GM19324 (cell line): ENCODE measurements at regions not wholly inside any gene's neighbourhood (a gene's known extent, or its start where the extent isn't known, plus 50 kb on each side); places are given as distances from the start of the nearest gene placed in this dataset.
"Not testable (repeated sequence)": the region's sequence is repeated elsewhere in the genome, so short reads cannot be mapped to it uniquely, and the experiment has no call there.

Source experiments
- ATAC-seq: cut with Tn5 transposase; IDR thresholded peaks from one replicate; pipeline ENCODE4 v1.9.1; 2021; ENCODE audit warnings: mild to moderate bottlenecking, moderate library complexity; ENCODE audit not compliant: unreplicated experiment, low FRiP score

DNA sequence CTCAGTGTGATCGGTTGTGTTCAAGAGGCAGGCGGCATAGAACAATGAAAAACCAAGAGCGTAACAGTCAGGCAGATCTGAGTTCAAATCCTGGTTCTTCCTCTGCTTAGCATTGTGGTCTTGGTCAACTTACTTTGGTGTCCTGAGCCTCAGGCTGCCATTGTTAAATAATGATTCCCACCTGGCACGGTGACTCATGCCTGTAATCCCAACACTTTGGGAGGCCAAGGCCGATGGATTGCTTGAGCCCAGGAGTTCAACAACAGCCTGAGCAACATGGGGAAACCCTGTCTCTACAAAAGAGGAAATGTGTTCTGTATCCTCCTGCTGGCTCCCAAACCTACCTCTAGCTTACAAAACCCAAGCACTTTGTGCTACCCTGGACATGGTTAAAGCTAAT, 129.0 kb upstream of the STX18 start:
- ATAC-seq: no peak

DNA sequence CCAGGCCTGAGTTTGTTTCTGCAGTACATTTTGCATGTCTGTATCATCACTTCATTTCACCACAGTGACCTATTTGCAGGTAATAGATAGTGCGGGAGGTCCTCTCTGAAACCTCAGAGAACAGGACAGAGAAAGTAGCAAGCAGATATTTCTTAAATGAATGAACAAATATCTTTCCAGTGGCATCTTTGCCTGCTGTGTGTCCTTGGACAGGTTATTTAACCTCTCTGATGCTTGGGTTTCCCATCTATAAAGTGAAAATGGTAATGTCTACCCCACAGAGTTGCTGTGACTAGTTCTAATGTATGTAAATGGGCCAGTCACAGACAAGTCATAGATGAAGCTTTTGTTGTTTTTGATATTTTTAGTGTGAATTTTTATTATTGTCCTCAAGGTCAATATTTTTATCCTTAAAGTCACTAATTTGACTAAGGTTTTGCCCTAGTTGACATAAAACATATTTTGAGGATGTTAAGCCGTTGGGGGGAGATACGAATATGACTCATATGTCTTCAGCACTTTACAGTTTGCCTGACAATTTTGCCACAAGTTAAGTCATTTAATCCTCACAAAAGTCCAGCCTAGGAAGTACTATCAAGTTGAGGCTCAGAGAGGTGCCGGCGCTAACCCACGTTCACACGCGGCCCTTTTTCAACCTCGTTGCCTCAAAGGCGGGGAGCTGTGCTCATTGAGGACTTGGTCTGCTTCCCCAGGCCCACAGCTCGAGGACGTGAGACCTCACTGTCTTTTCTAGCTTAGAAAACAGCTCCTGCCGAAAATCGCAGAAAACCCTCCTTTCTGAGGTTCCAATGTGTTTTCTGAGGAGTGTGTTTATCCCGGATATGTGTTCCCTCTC, 126.7 kb upstream of the STX18 start:
- no peak for ATAC-seq

DNA sequence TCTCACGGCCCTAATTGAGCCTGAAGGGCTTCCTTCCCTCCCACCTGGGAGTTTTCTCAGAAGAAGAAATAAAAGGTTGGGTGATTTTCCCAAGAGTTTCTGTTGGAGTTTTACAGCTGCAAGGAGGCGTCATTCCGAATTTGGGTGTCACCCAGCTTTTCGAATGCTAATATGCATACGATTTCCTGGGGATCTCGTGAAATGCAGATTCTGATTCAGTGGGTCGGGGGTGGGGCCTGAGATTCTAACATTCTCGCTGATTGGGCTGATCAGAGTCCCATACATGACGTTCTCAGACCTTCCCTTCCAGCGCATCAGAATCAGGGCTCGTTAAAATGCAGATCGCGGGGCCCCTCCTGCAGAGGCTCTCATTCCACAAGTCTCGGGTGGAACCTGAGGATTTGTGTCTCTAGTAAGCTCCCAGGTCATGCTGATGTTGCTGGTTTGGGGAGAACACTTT, 125.8 kb upstream of the STX18 start:
- no peak for ATAC-seq

DNA sequence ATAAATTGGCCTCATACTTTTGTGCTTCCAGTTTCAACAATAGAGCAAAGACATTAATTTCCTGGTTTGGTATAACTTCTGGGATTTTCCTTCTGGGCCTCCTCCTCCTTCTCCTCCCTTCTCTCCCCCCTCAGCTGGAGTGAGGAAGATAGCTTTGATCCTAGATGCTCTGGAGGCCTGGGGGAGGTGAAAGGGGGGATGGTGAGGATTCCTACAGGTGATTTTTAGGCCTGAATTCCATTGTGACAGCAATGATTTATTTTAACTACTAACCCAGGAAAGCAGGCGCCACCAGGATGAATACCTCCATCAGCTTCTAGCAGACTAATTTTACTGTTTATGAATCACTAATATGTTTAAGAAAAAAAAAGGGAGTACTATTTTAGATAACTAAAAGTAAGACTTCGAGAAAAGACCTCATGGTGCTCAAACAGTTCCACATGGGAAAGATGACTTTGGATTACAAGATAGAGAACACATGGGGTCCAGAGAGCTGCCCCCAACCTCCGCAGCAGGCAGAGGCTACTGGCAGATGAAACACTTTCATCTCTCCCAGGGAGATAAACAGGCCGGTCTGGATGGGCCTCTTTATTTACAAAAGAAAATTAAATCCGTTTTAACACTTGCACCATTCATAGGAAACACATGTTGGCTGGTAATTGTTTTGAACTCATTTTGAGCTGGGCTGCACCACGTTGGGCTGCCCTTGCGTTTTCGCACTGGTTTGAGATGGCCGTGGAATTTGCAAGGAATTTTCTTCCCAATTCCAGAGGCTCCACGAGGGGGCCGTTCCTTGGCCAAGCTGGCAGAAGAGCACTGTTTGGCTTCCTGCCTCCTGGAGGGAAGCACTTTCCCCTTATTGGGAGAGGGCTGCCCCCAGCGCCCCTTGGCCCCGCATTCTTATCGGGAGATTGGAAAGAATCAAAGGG, 125.1 kb upstream of the STX18 start:
- ATAC-seq: no peak

DNA sequence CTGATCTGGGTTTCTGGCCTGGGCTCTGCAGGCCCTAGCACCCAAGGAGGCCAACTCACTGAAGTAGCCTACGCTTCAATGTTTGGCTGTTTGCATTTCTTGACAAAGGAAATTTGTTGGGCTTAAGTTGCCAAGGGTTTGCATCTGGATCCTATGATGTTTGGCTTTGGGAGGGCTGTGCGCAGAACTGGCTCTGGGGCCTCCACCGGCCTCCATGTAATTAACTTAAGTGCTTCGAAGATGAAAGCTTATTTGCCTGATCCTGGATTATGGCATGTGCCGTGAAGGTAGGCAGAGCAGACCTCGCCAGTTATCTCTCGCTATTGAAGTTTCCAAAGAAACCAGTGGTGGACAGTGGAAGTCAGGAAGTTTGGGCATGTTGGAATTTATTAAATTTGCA, 124.3 kb upstream of the STX18 start:
- ATAC-seq: no peak

DNA sequence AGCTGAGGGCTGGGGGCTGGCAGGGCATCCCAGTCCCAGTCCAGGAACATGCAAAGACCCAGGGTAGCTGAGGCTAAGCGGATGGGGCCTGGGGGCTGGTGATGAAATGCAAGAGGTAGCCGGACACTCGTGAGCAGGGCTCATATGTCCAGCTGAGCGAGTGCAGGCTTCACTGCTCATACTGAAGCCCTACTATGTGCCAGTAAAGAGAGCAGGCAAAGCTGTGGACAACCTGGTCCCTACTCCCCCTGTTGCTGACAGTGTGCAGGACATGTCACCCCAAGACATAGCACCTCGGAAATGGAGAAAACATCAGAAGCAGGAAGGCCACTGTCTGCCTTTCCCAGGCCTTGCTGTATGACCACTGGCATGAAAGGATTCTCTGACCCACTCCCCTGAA, 122.4 kb upstream of the STX18 start:
- ATAC-seq: no peak

DNA sequence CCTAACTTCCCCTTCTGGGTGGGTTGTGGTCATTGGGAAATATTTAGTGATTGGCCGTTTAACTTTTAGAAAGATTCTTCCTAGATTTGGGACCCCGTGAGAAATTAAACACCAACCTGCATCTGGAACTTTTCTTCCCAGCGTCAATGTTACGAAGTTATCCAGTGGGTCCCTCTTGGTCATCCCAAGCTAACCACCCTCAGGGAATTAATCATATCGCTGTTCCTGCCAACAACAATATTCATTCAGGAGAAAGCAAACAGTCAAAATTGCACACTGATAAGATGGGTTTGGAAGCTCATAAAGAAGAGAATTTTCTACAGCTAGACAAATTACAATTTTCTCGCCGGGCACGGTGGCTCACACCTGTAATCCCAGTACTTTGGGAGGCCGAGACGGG, 121.2 kb upstream of the STX18 start:
- ATAC-seq: no peak

DNA sequence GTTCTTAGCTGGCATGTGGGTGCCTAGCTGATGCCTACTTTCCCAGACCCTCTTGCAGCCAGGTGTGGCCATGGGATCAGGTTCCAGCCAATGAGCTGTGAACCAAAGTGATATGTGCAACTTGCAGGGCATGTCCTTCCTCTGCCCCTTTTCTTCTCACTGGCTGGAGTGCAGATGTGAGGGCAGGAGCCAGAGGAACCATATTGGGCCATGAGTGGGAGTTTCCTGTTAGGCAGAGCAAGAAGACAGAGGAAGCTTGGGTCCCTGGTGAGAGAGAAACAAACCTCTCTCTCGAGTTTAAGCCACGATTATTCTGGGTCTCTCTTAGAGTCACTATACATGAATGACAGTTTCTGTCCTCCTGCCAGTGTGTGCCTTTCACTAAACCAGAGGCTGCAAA, 120.4 kb upstream of the STX18 start:
- no peak for ATAC-seq

DNA sequence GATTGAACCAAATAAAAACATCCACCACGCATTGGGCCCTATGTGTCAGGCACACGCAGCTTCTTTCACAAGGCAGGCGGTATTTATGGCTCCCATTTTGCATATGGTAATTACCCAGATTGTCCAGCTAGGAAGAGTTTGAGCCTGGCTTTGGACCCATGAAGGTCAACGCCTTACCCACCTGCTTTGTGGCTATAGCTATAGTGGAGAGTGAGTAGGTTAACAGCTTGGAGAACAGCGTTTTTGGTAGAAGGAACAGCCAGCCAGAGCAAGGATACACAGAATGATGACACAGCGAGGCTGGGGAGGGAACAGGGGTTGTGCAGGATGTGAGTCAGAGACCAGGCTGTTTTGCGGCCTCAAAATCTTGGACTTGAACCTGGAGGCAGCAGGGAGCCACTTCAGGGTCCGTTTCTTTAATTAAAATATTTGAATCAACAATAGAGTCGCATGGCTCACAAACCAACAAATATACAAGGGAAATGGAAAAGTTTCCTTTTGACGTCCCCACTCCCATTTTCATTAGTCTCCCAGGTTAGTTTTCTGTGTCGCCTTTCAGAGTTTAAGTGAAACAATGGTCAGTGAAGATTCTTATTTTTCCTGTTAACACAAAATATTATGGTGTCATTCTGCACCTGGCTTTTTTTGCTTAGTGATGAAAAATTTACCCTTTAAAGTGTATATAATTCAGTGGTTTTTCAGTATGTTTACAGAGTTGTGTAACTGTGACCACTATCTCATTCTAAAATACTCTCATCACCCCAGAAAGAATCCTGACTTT, 118.2 kb upstream of the STX18 start:
- no peak for ATAC-seq

DNA sequence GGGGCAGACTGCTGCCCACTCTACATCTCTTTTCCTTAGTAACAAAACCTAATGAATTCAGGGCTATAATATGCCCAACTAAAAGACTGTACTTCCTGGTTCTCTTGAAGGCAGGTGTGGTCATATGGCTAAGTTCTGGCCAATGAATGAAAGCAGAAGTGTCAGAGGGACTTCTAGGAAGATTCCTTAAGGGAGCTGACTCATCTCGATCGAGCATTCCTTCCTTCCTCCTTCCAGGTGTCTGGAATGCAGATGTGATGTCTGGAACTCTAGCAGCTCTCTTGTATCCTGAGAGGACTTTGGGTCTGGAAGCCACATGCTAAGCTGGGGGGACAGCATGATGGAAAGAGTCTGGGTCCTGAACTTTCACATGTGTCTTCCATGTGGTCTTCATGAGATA, 116.2 kb upstream of the STX18 start:
- ATAC-seq: no peak

DNA sequence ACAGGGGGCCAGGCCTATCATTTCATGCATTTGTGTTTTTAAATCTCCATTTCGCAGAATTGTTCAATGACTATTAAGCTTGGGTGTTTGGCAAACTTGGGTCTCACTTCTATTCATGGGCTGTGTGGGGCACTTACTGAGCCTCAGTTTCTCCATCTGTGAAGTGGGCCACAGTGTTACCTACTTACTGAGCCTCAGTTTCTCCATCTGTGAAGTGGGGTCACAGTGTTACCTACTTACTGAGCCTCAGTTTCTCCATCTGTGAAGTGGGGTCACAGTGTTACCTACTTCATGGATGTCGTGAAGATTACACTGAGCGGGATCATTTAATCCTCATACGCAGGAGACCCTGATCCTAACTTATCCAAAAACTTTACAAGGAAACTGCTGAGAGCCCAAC, 115.1 kb upstream of the STX18 start:
- ATAC-seq: no peak

DNA sequence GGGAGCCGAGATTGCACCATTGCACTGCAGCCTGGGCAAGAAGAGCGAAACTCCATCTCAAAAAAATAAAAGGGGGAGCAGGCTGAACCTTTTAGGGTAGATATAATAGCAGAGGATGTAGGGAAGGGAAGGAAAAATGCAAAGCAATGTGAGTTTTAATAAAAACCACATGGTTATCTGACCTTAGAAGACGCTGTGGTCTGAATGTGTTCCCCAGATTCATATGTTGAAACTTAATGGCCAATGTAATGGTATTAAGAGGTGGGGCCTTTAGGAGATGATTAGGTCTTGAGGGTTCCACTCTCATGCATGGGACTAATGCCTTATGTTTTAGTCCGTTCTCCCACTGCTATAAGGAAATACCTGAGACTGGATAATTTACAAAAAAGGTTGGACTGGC, 114.1 kb upstream of the STX18 start:
- ATAC-seq: no peak

DNA sequence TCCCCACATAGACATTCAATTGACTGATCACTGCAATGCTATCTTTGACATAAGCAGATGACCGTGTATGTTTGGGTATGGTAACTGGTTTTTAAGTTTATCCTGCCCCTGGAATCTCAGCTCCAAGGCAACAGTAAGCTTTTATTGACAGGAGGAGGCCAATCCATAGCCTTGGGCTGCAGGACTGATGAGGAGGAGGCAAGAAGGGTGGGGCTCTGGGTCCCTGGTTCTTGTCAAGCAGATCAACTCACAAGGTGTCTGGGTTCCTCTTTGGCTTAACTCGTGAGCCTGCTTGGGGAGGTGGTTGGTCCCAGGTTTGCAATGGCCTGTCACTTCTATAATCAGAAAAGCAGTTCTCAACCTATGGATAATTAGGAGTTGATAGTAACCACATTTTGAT, 113.2 kb upstream of the STX18 start:
- ATAC-seq: no peak

DNA sequence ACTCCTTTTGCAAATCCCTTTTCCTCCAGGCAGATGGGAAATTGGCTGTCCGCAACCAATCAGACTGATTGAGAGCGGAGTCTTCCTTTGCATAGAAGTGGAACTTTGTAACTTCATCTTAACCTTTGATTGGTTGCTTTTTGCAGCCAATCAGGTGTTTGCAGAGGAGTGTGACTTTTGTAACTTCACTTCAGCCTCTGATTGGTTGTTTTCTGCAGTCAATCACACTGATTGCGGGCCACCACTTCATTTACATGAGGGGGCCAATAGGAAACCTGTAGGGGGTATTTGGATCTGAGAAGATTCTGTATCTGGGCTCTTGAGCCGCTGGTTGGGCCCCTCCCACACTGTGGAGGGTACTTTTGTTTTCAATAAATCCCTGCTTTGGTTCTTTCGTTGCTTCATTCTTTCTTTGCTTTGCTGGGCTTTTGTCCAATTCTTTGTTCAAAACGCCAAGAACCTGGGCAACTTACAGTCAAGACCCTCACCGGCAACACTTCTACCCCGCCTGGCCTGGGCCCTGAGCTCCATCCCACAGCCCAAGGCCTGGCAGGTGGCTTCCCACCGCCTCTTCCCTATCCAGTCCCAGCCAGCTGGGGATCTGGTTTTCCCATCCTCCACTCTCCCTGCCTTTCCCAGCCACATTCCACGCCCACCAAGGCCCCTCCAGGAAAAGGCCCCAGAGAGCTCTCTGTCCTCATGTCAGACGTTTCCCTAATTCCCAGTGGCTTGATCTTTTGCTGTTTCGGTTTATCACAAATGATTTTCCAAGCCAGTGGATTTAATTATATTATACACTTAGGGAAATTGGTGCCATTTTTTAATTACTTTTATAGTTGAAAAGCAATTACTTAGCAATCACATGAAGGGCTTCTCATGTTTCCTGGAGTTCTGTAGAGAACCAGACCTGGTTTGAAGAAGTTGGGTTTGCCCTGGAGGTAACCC, 110.2 kb upstream of the STX18 start:
- ATAC-seq: no peak

DNA sequence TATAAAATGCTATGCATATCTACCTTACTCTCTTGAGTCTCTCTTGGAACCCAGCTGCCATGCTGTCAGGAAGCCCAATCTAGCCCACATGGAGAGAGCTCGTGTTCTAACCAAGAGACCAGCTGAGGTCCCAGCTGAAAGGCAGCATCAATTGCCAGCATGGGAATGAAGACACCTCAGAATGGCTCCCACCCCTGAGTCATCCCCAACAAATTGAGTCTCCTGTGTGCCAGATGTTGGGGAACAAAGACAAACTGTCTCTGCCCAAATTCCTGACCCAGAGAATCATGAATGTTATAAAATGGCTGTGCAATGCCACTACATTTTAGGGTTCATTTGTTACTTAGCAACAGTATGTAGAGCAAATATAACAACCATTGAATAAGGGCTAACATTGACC, 105.2 kb upstream of the STX18 start:
- no peak for ATAC-seq

DNA sequence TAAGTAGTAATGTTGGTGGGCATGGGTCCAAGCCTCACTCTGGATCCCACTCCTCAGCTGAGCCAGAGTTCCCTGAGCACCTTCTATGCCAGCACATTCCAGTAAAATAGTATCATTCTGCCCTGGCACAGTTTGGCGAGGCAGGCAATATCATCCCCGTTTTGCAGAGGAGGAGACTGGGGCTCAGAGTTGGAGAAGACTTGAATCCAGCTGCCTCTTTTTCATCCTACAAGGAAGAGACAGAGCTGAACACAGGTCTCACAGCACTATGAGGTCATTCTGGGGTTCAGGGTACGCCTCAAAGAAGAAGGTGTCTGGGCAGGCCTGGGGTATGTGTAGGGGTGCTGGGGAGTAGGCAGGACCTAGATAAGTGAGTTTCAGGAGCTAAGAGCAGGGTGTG, 103.9 kb upstream of the STX18 start:
- no peak for ATAC-seq

DNA sequence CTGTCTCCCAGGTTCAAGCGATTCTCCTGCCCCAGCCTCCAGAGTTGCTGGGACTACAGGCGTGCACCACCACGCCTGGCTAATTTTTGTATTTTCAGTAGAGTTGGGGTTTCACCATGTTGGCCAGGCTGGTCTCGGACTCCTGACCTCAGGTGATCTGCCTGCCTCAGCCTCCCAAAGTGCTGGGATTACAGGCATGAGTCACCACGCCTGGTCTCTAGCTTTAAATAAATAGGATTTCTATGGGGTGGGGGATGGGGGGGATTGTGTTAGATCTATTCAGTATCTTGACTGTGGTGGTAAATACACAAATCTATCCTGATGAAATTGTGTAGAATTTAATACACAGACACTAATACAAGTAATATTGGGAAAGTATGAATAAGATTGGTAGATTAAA, 102.4 kb upstream of the STX18 start:
- ATAC-seq: not testable (repeated sequence)

DNA sequence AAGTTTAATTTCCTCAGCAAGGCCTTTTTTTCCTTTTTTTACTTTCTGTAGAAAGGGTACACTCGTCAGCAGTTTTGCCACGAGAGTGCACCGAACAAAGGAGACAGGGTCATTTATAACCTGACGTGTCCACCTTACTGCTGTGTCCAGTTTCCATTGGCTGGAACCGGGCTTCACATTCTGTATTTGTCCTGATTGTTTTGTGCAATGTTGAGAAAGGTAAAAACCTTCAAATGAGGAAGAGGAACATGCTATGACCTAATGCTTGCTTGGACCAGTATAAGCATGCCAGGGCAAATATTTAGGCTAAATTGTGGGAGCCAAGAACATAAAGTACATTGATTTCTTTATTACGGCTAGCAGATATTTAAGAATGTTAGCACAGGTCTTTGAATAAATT, 101.9 kb upstream of the STX18 start:
- ATAC-seq: not testable (repeated sequence)

DNA sequence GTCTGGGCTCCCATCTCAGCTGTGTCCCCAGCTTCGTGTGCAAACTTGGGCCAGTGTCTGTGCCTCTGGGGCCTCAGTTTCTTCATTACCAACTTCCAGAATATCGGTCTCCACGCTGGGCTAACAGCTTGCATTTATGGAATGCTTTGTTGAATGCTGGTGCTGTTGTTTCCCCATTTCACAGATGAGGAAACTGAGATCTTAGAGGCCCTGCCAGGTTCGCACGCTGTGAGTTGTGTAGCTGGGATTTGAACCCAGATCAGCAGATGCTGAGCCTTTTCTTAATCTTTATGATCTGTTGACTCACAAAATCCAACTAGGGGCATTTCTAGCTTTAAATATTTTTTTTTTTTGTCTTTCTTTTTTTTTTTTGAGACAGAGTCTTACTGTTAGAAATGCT, 101.5 kb upstream of the STX18 start:
- ATAC-seq: no peak

DNA sequence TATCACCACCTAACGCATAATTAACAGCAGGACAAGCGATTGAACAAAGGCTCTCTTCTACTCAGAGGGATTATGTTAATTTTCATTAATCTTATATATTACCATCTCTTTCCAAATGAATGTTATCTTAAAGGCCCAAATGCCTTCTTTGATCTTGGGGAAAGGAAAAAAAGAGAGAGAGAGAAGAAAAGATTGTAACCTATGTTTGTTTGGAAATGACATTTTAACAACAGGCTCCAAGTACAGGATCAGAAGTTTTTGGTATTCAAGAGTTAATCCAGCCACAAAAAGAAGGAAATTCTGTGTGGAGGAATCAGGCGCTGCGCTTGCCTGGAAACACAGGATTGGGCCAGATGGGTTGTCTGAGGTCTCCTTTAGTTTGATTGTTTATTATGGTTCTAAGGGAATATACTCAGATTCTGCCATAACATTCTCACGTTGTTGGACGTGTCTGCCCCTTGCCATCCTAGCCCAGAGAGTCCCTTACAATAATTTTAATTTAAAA, 100.7 kb upstream of the STX18 start:
- no peak for ATAC-seq
